ENCODE measurements at regions not wholly inside any gene's neighbourhood (a gene's known extent, or its start where the extent isn't known, plus 50 kb on each side); places are given as distances from the start of the nearest gene placed in this dataset.

- Histone ChIP-seq H3K4me1 (replicated peaks in 1 of 4; ENCODE audit: control insufficient read depth in 3 of 4, insufficient read depth in 4 of 4, low read length in 3 of 4) (no peaks in the 10 kb centered on the region), H4K91ac (replicated peaks; ENCODE audit: insufficient read length, low read length) (no peak overlapping the region), H3K36me3 (ENCODE audit: control insufficient read depth in 2 of 4, insufficient read depth in 4 of 4, low read length in 3 of 4) (no peaks in the 10 kb centered on the region), H3K79me2 (ENCODE audit: control insufficient read depth in 1 of 2, insufficient read depth in 2 of 2, low read length in 2 of 2) (no peaks in the 10 kb centered on the region), H2BK12ac (ENCODE audit: low read depth, low read length) (no peak overlapping the region), H3K27me3 (replicated peaks in 1 of 4; ENCODE audit: control insufficient read depth in 3 of 4, extremely low read depth in 1 of 4, insufficient read depth in 3 of 4, low read length in 3 of 4) (no peaks in the 10 kb centered on the region), H3K4me3 (ENCODE audit: extremely low read depth in 1 of 4, insufficient read depth in 2 of 4, low read depth in 3 of 4, low read length in 4 of 4) (no peak overlapping the region), H3K4ac (replicated peaks; ENCODE audit: insufficient read length, low read depth, low read length) (no peak overlapping the region), H3K4me2 (ENCODE audit: insufficient read depth in 1 of 2, low read depth in 2 of 2, low read length in 2 of 2) (no peak overlapping the region), H2BK20ac (ENCODE audit: low read length) (no peak overlapping the region), H3K23ac (ENCODE audit: insufficient read length) (no peak overlapping the region), H3K79me1 (ENCODE audit: low read depth, low read length) (no peaks in the 10 kb centered on the region), H2BK120ac (replicated peaks; ENCODE audit: low read depth, low read length) (no peak overlapping the region), H2AFZ (ENCODE audit: low read length) (no peak overlapping the region), H4K8ac (ENCODE audit: extremely low read depth, insufficient read depth, low read length) (no peak overlapping the region), H2BK5ac (ENCODE audit: low read depth, low read length) (no peak overlapping the region), H3K14ac (ENCODE audit: insufficient read length) (no peak overlapping the region), H2BK15ac (ENCODE audit: low read length) (no peak overlapping the region), H3K9ac (replicated peaks in 1 of 4; ENCODE audit: extremely low read depth in 1 of 4, low read depth in 3 of 4, low read length in 3 of 4) (no peak overlapping the region), H3K23me2 (ENCODE audit: low read depth, low read length) (peaks cover 7% of the 10 kb centered on the region; the same call in 1 of the 2 replicates), H3K9me3 (ENCODE audit: insufficient read depth in 2 of 2, low read depth in 1 of 2, low read length in 1 of 2) (no peaks in the 10 kb centered on the region), H3K18ac (ENCODE audit: extremely low read depth, low read length) (no peak overlapping the region), H4K20me1 (replicated peaks in 1 of 2; ENCODE audit: control insufficient read depth in 1 of 2, insufficient read depth in 2 of 2, low read length in 2 of 2) (peaks cover 0 to 6% of the 10 kb centered on the region in 2 experiments), H4K5ac (ENCODE audit: insufficient read length, low read depth, low read length) (no peak overlapping the region), H3K27ac (ENCODE audit: low read depth, low read length) (no peak overlapping the region), H2AK5ac (ENCODE audit: low read depth, low read length) (no peak overlapping the region), H3K56ac (replicated peaks; ENCODE audit: insufficient read length, low read depth, low read length) (no peak overlapping the region)
- ChIA-PET CTCF (ENCODE audit: partially characterized antibody) (interaction anchor here (0.5 to 1.7 kb wide), 5 partner anchors 9 to 197 kb away, joined by 3 to 5 read pairs (median 3); no protein-coding TSS in a partner anchor), POLR2A (ENCODE audit: partially characterized antibody) (interaction anchor here (0.8 kb wide), 1 partner anchor 250 kb away, joined by 4 read pairs; no protein-coding TSS in a partner anchor)
- no peak for TF ChIP-seq JUND (IDR thresholded peaks at IDR 0.05; ENCODE audit: low read length)
- no peak for TF ChIP-seq JUN (IDR thresholded peaks at IDR 0.05; ENCODE audit: low read depth, low read length)
- no peak for TF ChIP-seq KDM1A (IDR thresholded peaks at IDR 0.05; ENCODE audit: borderline replicate concordance, low read length)
- no peak for TF ChIP-seq EGR1 (IDR thresholded peaks at IDR 0.05; ENCODE audit: borderline replicate concordance, low read depth, low read length)
- no peak for TF ChIP-seq RFX5 (IDR thresholded peaks at IDR 0.05; ENCODE audit: borderline replicate concordance, low read depth, low read length)
- TF ChIP-seq GABPA (IDR thresholded peaks at IDR 0.05; ENCODE audit: borderline replicate concordance, insufficient read depth, low read length) = no peak
- no peak for TF ChIP-seq EP300 (IDR thresholded peaks at IDR 0.05; ENCODE audit: borderline replicate concordance in 1 of 2, low read depth in 2 of 2, low read length in 2 of 2)
- TF ChIP-seq MAX (IDR thresholded peaks at IDR 0.05) = no peak
- TF ChIP-seq SP4 (IDR thresholded peaks at IDR 0.05; ENCODE audit: low read length) = no peak
- no peak for TF ChIP-seq TCF12 (IDR thresholded peaks at IDR 0.05; ENCODE audit: low read depth, low read length)
- TF ChIP-seq SP1 (IDR thresholded peaks at IDR 0.05; ENCODE audit: low read depth, low read length) = no peak
- FAIRE-seq = no peak
- no peak for DNase-seq (ENCODE audit: low read depth in 1 of 2, low spot score in 2 of 2)
- 91% methylated on average over 9 of the region's 9 CpGs; no CpG with 5 or more reads in 1 of the 2 experiments for WGBS, 2 experiments (ENCODE audit: extremely low coverage in 1 of 2, insufficient coverage in 1 of 2, insufficient read length in 1 of 2, insufficient replicate concordance in 2 of 2, low coverage in 1 of 2, low lambda C conversion rate in 2 of 2, missing lambda C conversion rate in 1 of 2)
Observed at GRCh38 chr19:30123611-30124010, 181.6 kb downstream of the URI1 start.

Data from H1 (cell line).